Neural progenitor cell (in vitro differentiated cells): ENCODE measurements at regions not wholly inside any gene's neighbourhood (a gene's known extent, or its start where the extent isn't known, plus 50 kb on each side); places are given as distances from the start of the nearest gene placed in this dataset.

Source experiments
- CTCF ChIP-seq: fragments of 200-600 bp; sonication (generic); IDR thresholded peaks from 2 replicates; pipeline ENCODE4 v1.5.1; 2017; ENCODE audit warnings: antibody characterized with exemption, mild to moderate bottlenecking
- EZH2 ChIP-seq: fragments of 200-600 bp; sonication (generic); IDR thresholded peaks from 2 replicates; pipeline ENCODE4 v1.6.1; 2017; ENCODE audit warnings: antibody characterized with exemption, mild to moderate bottlenecking, moderate library complexity
- EZH2phosphoT487 ChIP-seq: fragments of 200-600 bp; sonication (generic); IDR thresholded peaks from 2 replicates; pipeline ENCODE4 v1.6.1; 2017; ENCODE audit warnings: antibody characterized with exemption

DNA sequence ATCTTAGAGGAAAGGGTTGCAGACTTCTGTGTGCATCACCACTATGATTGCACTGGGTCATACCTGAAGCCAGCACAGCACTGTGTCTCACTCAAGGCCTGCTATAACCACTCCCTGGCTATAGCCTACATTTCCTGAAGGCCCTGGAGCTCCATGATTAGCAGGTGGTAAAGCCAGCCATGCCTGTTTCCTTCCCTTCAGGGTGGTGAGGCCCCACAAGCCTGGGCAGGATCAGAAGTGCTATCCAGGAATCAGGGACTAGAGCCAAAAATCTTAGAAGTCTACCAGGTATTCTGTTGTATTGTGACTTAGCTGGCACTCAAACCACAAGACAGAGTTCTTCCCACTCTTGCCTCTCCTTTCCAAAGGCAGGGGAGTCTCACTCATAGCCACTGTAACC is 734.6 kb downstream of the GLUD2 start:
- TF ChIP-seq CTCF (no peak), EZH2phosphoT487 (no peak), EZH2 (no peak)
